HL-60 (cell line): ENCODE measurements at regions not wholly inside any gene's neighbourhood (a gene's known extent, or its start where the extent isn't known, plus 50 kb on each side); places are given as distances from the start of the nearest gene placed in this dataset.

Experiments
- POLR2AphosphoS5 ChIP-seq: IDR thresholded peaks from 2 replicates; pipeline ENCODE4 v1.6.1; 2012; ENCODE audit warnings: low read depth
- REST ChIP-seq: IDR thresholded peaks from 2 replicates; pipeline ENCODE4 v1.6.1; 2012; ENCODE audit warnings: low read depth; ENCODE audit not compliant: insufficient replicate concordance
- TF ChIP-seq, protein P1 (sequence below): IDR thresholded peaks from one replicate; pipeline ENCODE4 v1.5.1; 2011; ENCODE audit warnings: low read length, control low read depth, inconsistent platforms; ENCODE audit not compliant: insufficient read depth

DNA sequence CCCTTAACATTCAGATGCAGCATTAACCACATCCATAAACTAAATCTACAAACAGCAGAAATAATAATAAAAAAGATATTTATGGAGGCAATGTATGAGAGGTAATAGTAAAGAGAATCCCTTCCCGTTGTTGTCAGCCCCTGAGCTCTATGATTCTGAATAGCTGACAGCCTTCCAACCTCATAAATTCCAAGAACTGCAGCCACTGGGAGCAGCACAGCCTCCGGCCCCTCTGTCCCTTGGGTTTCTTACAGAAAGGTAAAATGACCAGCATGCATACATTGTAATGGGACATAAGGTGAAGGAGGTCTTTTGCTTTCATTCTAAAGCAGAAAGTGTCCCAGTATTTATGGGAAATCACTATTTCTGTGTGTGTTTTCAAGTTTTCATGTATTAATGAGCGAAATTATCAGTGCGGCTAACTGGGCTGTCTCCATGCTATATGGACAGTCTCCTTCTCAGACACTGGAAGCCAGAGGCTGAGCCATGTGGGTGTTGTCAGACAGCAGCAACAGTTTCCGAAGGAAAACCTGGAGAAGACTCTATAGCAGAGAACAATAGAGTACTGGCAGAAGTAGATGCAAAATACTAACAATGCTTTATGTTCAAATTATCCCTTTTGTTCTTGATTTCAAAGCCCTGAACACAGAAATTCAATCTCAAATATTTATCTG, 151.6 kb downstream of the LRRC30 start:
- TF ChIP-seq, protein P1, sequence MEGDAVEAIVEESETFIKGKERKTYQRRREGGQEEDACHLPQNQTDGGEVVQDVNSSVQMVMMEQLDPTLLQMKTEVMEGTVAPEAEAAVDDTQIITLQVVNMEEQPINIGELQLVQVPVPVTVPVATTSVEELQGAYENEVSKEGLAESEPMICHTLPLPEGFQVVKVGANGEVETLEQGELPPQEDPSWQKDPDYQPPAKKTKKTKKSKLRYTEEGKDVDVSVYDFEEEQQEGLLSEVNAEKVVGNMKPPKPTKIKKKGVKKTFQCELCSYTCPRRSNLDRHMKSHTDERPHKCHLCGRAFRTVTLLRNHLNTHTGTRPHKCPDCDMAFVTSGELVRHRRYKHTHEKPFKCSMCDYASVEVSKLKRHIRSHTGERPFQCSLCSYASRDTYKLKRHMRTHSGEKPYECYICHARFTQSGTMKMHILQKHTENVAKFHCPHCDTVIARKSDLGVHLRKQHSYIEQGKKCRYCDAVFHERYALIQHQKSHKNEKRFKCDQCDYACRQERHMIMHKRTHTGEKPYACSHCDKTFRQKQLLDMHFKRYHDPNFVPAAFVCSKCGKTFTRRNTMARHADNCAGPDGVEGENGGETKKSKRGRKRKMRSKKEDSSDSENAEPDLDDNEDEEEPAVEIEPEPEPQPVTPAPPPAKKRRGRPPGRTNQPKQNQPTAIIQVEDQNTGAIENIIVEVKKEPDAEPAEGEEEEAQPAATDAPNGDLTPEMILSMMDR = no peak
- TF ChIP-seq REST (no peak), POLR2AphosphoS5 (no peak)
